Glomerular endothelial cell (primary cell): ENCODE measurements at regions not wholly inside any gene's neighbourhood (a gene's known extent, or its start where the extent isn't known, plus 50 kb on each side); places are given as distances from the start of the nearest gene placed in this dataset.
"Not testable (repeated sequence)": the region's sequence is repeated elsewhere in the genome, so short reads cannot be mapped to it uniquely, and the experiment has no call there.

Experiments
- DNase-seq: peaks from one replicate; pipeline ENCODE4 v3.0.0-alpha.2; 2011; ENCODE audit warnings: low read depth, low spot score; ENCODE audit errors: extremely low read depth

DNA sequence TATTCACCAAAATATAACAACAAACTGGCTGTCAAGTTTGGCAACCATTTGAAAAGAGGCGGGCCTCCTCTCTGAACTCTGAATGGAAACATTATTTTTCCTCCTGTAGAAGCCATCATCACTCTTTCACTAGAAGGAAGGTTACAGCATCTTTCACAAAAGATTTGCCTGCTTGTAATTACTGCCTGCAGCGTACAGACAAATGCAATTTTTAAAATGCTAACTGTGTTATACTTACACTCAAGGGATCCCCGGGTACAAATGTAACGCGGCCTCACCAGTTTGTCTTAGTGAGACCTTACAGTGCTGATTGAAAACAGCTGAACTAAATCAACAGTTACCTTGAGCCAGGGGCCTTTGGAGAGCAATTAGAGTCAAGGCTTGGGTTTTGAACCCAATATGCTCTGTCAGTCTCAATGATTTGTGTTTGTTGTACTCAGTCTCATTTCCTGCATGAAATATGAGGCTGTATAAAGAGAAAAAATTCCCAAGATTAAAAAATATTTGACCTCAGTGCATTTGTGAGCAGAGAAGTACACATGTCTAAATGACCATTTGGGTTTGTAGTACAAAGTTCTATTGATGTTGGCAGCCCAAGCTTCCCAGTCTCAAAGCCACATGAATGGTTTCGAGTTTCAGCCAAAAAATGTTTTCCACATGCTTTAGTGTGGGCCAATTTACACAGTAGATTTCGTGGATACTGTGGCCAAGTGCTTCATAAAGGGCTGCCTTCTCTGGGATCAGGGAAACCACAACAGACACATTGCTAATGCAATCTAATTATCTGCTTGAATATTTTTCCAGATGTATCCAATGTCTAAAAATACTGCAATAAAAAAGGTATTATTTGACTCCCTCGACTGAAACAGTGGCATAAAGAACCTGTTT lies 500.0 kb downstream of the SPATA31D1 start:
- no peak for DNase-seq

GRCh38 chr9:82489201-82489821 lies 500.7 kb downstream of the SPATA31D1 start:
- no peak for DNase-seq

DNA sequence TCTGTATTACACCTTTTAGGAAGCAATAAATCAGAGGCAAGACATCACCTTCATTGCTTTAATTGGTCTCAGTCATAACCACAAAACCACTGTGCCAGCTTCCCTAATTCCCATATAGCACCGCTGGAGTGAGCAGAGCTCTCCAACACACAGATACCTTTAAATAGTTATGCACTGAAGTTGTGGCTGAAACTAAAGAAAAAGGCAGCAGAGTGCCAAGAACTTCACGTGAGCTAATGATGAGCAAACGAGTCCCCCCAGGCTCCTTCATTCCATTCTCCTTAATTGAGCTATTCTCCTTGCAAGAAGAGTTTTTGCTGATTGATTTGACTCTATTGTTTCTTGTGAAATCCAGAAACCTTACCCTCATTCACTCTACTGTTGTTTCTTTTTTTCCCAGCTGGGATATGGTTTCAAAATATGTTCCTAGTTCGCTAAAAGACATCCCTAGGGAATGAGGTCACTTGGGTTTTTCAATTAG lies 501.5 kb downstream of the SPATA31D1 start:
- DNase-seq = no peak

GRCh38 chr9:82490821-82491220 lies 502.2 kb downstream of the SPATA31D1 start:
- DNase-seq = not testable (repeated sequence)

DNA sequence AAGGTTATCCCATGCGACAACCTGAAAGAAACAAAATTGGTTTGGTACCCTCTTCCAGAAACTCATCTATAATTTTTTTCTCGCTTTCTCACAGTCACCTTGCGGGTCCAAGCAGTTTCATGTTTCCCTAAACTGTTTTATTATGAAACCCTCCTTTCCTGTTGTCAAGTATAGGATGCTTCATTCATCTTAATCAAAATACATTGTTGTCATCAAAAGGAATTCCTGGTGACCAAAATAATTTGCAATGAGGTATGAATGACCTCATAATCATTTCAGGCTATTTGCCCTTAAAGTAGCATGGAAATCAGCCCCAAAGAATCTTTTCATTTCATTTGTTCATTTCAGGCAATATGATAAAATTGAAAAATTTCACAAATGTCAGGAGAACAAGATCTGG lies 503.0 kb downstream of the SPATA31D1 start:
- no peak for DNase-seq

DNA sequence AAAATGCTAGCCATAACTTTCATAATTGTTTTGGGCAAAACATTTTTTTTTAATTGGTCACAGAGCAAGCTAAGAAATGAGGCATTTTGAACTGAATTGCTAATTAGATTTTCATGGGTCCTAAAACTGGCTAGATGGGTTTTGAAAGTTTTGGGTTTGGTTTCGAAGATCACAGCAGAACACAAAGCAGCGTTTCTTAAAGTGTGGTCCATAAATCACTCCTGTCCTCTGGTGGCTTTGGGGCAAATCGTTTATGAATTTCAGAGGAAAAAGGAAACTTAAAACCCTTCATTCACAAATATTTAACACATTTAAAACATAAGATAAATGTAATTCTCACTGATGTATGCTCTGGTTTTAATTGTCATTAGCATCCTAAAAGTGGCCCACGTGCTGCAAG lies 503.7 kb downstream of the SPATA31D1 start:
- DNase-seq = no peak

- DNase-seq = no peak
Observed at GRCh38 chr9:82495884-82496777, 507.6 kb downstream of the SPATA31D1 start.

- DNase-seq = no peak
Observed at GRCh38 chr9:82498541-82499317, 510.2 kb downstream of the SPATA31D1 start.

GRCh38 chr9:82499337-82499736 lies 510.8 kb downstream of the SPATA31D1 start:
- no peak for DNase-seq

- DNase-seq = no peak
Observed at GRCh38 chr9:82504620-82505019, 516.0 kb downstream of the SPATA31D1 start.

DNA sequence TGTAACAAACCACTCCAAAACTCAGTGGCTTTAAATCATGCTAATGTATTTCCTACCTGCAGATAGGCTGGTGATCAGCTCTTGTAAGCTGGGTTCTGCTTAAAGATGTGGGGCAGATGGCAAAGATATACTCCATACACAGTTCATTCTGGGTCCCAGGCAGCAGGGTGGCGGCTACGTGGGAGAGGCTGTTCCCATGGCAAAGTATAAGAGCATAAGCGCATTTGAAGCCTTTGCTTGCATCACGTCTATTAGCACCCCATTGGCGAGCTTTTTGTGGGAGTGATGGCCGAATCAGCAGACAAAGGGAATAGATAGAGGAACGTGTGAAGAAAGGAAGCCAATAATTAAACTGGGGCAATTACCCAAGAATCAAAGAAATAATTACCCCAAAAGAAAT lies 523.1 kb downstream of the SPATA31D1 start:
- no peak for DNase-seq

DNA sequence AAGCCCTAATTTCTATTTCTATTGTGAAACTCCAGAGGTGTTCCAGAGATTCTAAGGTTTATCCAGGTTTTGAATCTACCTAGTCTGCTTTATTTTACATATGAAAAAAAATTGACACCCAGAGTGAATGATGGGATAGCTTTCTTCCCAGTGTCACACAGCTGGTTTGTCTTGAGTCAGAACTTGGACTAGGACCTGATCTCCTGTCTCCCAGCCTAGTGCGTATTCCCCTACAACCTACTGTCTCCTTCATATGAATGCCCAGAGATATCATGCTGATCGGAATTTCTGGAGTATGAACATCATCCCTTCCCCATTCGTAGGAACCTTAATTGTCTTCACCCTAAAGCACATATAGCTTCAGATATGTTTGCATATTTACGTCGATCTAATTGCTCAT lies 524.2 kb downstream of the SPATA31D1 start:
- DNase-seq = no peak

DNA sequence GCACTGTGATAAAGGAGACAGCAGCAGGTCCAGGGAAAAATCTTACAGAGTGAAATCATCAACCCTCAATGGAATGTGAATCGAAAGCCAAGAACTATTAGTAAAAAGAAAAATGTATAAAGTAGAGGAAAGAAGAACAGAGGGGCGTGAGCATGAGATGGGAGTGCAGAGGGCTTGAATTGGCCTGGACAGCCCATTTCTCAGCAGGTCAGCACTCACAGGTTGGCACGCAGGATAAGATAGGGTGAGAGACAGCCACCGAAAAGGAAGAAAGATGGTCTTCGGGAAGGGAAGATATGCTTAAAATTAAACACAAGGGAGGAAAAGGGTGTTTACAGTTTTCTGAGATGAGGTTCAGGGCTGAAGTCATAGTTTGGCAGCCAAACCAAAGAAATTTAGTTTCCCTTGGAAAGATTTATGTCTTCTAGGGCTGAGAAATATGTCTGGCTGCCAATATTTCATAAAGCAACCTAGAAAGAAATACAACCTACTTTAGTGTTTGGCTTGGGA lies 524.7 kb downstream of the SPATA31D1 start:
- no peak for DNase-seq

DNA sequence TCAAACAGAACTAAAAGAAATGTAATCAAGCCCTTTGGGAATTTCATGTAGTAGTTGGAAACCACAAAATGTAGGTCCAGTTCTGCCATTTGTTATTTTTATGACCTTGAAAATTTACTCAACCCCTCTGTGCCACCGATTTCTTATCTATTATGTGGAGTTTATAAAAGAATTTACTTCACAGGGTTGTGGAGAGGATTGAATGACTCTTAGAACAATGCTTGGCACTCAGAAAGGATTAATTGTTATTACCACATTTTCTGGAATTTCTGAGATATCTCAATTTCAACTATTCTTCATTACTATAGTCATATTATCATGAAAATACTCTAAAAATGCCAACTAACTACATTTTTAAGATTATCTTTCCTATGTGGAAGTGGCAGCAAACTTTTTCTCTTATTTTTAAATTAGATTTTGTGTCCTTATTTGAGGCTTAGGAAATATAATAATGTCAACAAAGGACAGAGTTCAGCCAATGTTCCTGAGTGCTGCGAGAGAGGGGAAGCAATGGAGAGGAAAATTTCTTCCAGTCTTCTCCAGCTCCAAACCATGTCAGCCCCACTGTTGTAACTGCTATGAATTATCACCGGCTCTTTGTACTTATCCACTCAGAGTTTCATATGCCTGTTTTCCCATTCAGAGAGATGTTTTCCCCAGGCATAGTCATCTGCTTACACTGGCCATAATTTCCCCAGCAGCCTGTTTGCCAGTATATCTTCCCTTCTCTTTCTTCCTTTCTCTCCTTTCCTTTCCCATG lies 525.6 kb downstream of the SPATA31D1 start:
- DNase-seq = no peak

DNA sequence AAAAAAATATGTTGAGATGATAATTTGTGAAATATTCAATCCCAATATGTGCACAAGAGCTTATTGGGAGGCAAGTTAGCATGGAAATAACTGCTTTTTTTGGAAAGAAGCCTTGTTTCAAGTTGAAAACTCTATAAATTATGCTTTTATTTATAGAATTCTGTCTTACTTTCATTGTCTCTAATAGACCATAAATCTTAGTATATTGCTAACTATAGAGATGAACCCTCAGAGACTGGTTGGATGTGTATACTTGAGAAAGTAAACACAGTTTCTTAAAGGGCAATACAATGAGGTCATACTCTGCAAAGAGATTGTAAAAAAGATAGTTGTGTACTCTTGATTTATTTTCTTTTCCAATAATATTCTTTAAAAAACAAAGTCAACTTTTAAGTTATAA lies 530.3 kb downstream of the SPATA31D1 start:
- DNase-seq = no peak

- DNase-seq = no peak
Observed at GRCh38 chr9:82519332-82519731, 530.8 kb downstream of the SPATA31D1 start.

DNA sequence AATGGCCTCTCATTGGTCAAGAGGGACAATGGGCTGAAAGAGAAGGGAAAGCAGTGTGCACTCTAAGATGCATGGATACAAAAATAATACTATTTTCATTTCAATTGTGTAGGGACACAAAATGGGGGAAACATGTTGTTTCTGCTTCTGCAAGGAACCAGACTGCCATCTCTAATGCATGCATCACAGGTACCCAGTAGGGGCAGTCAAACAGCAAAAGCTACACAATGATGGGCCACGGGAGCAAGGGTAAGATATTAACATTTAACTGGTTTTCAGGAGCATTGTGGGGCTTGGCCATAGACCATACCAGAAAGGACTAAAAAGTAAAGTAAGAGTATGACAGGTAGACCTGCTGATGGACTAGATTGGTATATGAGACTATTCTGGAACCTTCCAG lies 535.8 kb downstream of the SPATA31D1 start:
- DNase-seq = no peak

GRCh38 chr9:82526577-82526976 lies 536.4 kb downstream of the RASEF start:
- DNase-seq = no peak

DNA sequence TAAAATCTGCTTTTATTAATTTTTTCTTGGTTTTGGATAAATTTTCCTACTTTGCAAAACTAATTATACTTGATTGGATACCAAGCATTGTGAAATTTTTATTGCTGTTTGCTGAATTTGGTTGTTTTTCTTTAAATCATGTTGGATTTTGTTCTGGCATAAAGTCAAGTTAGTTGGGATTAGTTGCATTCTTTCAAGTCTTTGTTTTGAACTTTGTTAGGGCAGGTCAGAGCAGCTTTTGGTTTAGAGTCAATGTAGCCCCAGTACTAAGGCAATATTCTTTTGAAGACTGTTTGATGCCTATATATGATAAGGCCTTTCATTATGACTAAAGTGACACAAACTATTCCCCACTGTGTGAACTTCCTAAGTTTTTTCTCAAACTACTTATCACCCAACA lies 531.1 kb downstream of the RASEF start:
- DNase-seq = no peak
